SK-N-SH treated with all-trans-retinoic acid at 6 μM for 48 hours (cell line): ENCODE measurements at regions not wholly inside any gene's neighbourhood (a gene's known extent, or its start where the extent isn't known, plus 50 kb on each side); places are given as distances from the start of the nearest gene placed in this dataset.

Source experiments
- PPARA ChIP-seq: fragments of 250-450 bp; sonication (Bioruptor Pico); IDR thresholded peaks from 2 replicates; pipeline ENCODE4 v1.5.0; 2020; ENCODE audit warnings: mild to moderate bottlenecking, borderline replicate concordance
- ZC3H10 ChIP-seq: fragments of 250-450 bp; sonication (Bioruptor Pico); IDR thresholded peaks from 2 replicates; pipeline ENCODE4 v1.5.1; 2021; ENCODE audit warnings: mild to moderate bottlenecking, moderate library complexity
- ZFP3 ChIP-seq: fragments of 250-450 bp; sonication (Bioruptor Pico); IDR thresholded peaks from 2 replicates; pipeline ENCODE4 v1.5.0; 2020; ENCODE audit warnings: mild to moderate bottlenecking, moderate library complexity
- ZNF8 ChIP-seq: fragments of 450-650 bp; formaldehyde crosslinking; IDR thresholded peaks from 2 replicates; pipeline ENCODE4 v1.5.0; 2020; ENCODE audit warnings: mild to moderate bottlenecking, moderate library complexity
- TF ChIP-seq, protein P1 (sequence below): fragments of 250-450 bp; sonication (Bioruptor Pico); IDR thresholded peaks from 2 replicates; pipeline ENCODE4 v1.8.0; 2020; ENCODE audit warnings: mild to moderate bottlenecking, moderate library complexity, borderline replicate concordance

- TF ChIP-seq, protein P1, sequence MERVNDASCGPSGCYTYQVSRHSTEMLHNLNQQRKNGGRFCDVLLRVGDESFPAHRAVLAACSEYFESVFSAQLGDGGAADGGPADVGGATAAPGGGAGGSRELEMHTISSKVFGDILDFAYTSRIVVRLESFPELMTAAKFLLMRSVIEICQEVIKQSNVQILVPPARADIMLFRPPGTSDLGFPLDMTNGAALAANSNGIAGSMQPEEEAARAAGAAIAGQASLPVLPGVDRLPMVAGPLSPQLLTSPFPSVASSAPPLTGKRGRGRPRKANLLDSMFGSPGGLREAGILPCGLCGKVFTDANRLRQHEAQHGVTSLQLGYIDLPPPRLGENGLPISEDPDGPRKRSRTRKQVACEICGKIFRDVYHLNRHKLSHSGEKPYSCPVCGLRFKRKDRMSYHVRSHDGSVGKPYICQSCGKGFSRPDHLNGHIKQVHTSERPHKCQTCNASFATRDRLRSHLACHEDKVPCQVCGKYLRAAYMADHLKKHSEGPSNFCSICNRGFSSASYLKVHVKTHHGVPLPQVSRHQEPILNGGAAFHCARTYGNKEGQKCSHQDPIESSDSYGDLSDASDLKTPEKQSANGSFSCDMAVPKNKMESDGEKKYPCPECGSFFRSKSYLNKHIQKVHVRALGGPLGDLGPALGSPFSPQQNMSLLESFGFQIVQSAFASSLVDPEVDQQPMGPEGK (CRISPR knock-in tag): no peak
- TF ChIP-seq ZFP3 (CRISPR knock-in tag) (no peak), ZC3H10 (CRISPR knock-in tag) (no peak), PPARA (CRISPR knock-in tag) (no peak), ZNF8 (no peak)
These were observed 124.3 kb upstream of the SMARCA2 start for GRCh38 chr9:1890816-1891215.
